ENCODE measurements at regions not wholly inside any gene's neighbourhood (a gene's known extent, or its start where the extent isn't known, plus 50 kb on each side); places are given as distances from the start of the nearest gene placed in this dataset.

GRCh38 chr1:25073640-25074270 is 143.7 kb upstream of the RUNX3 start:
- H3K27ac Mint-ChIP-seq: no peak overlapping the region
- peaks cover 6% of the 10 kb centered on the region for H3K36me3 Mint-ChIP-seq
- H3K4me3 Mint-ChIP-seq: no peak overlapping the region
- ATAC-seq (ENCODE audit: low read depth) (no peak), DNase-seq (ENCODE audit: low spot score in 2 of 2) (no peak)
- H3K4me1 Mint-ChIP-seq: no peaks in the 10 kb centered on the region
- no peaks in the 10 kb centered on the region for H3K27me3 Mint-ChIP-seq
- peaks cover 7% of the 10 kb centered on the region for H3K9me3 Mint-ChIP-seq

GRCh38 chr1:25072461-25072860 is 142.4 kb upstream of the RUNX3 start:
- H3K36me3 Mint-ChIP-seq: peaks cover 6% of the 10 kb centered on the region
- H3K4me3 Mint-ChIP-seq: no peak overlapping the region
- no peak for ATAC-seq (ENCODE audit: low read depth)
- no peaks in the 10 kb centered on the region for H3K27me3 Mint-ChIP-seq
- H3K9me3 Mint-ChIP-seq: peaks cover 7% of the 10 kb centered on the region
- H3K27ac Mint-ChIP-seq: no peak overlapping the region
- DNase-seq (ENCODE audit: low spot score in 2 of 2): no peak
- no peaks in the 10 kb centered on the region for H3K4me1 Mint-ChIP-seq

- H3K27me3 Mint-ChIP-seq: no peaks in the 10 kb centered on the region
- DNase-seq (ENCODE audit: low spot score in 2 of 2) (no peak), ATAC-seq (ENCODE audit: low read depth) (no peak)
- H3K4me1 Mint-ChIP-seq: peaks cover 6% of the 10 kb centered on the region
- H3K4me3 Mint-ChIP-seq: no peak overlapping the region
- H3K36me3 Mint-ChIP-seq: no peaks in the 10 kb centered on the region
- H3K27ac Mint-ChIP-seq: no peak overlapping the region
- no peaks in the 10 kb centered on the region for H3K9me3 Mint-ChIP-seq
Observed at GRCh38 chr1:25068829-25069228, 138.8 kb upstream of the RUNX3 start.

GRCh38 chr1:25068316-25068715 is 138.2 kb upstream of the RUNX3 start:
- no peak for ATAC-seq (ENCODE audit: low read depth)
- no peaks in the 10 kb centered on the region for H3K27me3 Mint-ChIP-seq
- H3K4me1 Mint-ChIP-seq: peaks cover 9% of the 10 kb centered on the region

GRCh38 chr1:25067518-25068251 is 137.6 kb upstream of the RUNX3 start:
- no peak overlapping the region for H3K27ac Mint-ChIP-seq
- H3K4me1 Mint-ChIP-seq: peaks cover 9% of the 10 kb centered on the region
- no peaks in the 10 kb centered on the region for H3K27me3 Mint-ChIP-seq
- no peak for ATAC-seq (ENCODE audit: low read depth)
- H3K4me3 Mint-ChIP-seq: no peak overlapping the region
- no peaks in the 10 kb centered on the region for H3K36me3 Mint-ChIP-seq
- DNase-seq (ENCODE audit: low spot score in 2 of 2): no peak
- H3K9me3 Mint-ChIP-seq: no peaks in the 10 kb centered on the region

More at GRCh38 chr1:25068316-25068715, 138.2 kb upstream of the RUNX3 start:
- H3K4me3 Mint-ChIP-seq: no peak overlapping the region
- no peaks in the 10 kb centered on the region for H3K36me3 Mint-ChIP-seq
- H3K27ac Mint-ChIP-seq: no peak overlapping the region
- no peaks in the 10 kb centered on the region for H3K9me3 Mint-ChIP-seq
- DNase-seq (ENCODE audit: low spot score in 2 of 2): no peak

- Mint-ChIP-seq H3K36me3 (no peaks in the 10 kb centered on the region), H3K9me3 (no peaks in the 10 kb centered on the region), H3K4me1 (peaks cover 9% of the 10 kb centered on the region), H3K27ac (no peak overlapping the region), H3K4me3 (no peak overlapping the region), H3K27me3 (no peaks in the 10 kb centered on the region)
- DNase-seq (ENCODE audit: low spot score in 2 of 2): no peak
- no peak for ATAC-seq (ENCODE audit: low read depth)
Observed at GRCh38 chr1:25066731-25067517, 136.8 kb upstream of the RUNX3 start.

- DNase-seq (ENCODE audit: low spot score in 2 of 2) (no peak), ATAC-seq (ENCODE audit: low read depth) (no peak)
- Mint-ChIP-seq H3K4me1 (peaks cover 9% of the 10 kb centered on the region), H3K9me3 (no peaks in the 10 kb centered on the region), H3K27me3 (no peaks in the 10 kb centered on the region), H3K27ac (no peak overlapping the region), H3K36me3 (no peaks in the 10 kb centered on the region), H3K4me3 (no peak overlapping the region)
Observed at GRCh38 chr1:25066256-25066655, 136.2 kb upstream of the RUNX3 start.

- no peak for ATAC-seq (ENCODE audit: low read depth)
- Mint-ChIP-seq H3K9me3 (no peaks in the 10 kb centered on the region), H3K27ac (no peak overlapping the region), H3K4me3 (no peak overlapping the region), H3K4me1 (peaks cover 9% of the 10 kb centered on the region), H3K36me3 (no peaks in the 10 kb centered on the region), H3K27me3 (no peaks in the 10 kb centered on the region)
- DNase-seq (ENCODE audit: low spot score in 2 of 2): no peak
Observed at GRCh38 chr1:25065795-25066238, 135.7 kb upstream of the RUNX3 start.

- ATAC-seq (ENCODE audit: low read depth): no peak
- Mint-ChIP-seq H3K4me3 (no peak overlapping the region), H3K4me1 (peaks cover 9% of the 10 kb centered on the region)
Observed at GRCh38 chr1:25065321-25065721, 135.2 kb upstream of the RUNX3 start.

GRCh38 chr1:25064465-25065240 is 134.6 kb upstream of the RUNX3 start:
- H3K4me3 Mint-ChIP-seq: no peak overlapping the region
- ATAC-seq (ENCODE audit: low read depth): no peak
- no peak for DNase-seq (ENCODE audit: low spot score in 2 of 2)
- H3K27ac Mint-ChIP-seq: no peak overlapping the region
- H3K9me3 Mint-ChIP-seq: no peaks in the 10 kb centered on the region
- H3K4me1 Mint-ChIP-seq: peaks cover 9% of the 10 kb centered on the region
- no peaks in the 10 kb centered on the region for H3K36me3 Mint-ChIP-seq
- H3K27me3 Mint-ChIP-seq: no peaks in the 10 kb centered on the region

More at GRCh38 chr1:25065321-25065721, 135.2 kb upstream of the RUNX3 start:
- H3K27me3 Mint-ChIP-seq: no peaks in the 10 kb centered on the region
- no peaks in the 10 kb centered on the region for H3K36me3 Mint-ChIP-seq
- H3K27ac Mint-ChIP-seq: no peak overlapping the region
- no peak for DNase-seq (ENCODE audit: low spot score in 2 of 2)
- no peaks in the 10 kb centered on the region for H3K9me3 Mint-ChIP-seq

GRCh38 chr1:25063591-25064416 is 133.7 kb upstream of the RUNX3 start:
- DNase-seq (ENCODE audit: low spot score in 2 of 2): no peak
- Mint-ChIP-seq H3K27me3 (no peaks in the 10 kb centered on the region), H3K4me1 (peaks cover 9% of the 10 kb centered on the region), H3K27ac (no peak overlapping the region), H3K36me3 (no peaks in the 10 kb centered on the region), H3K4me3 (no peak overlapping the region), H3K9me3 (no peaks in the 10 kb centered on the region)
- no peak for ATAC-seq (ENCODE audit: low read depth)

- Mint-ChIP-seq H3K4me1 (peaks cover 9% of the 10 kb centered on the region), H3K9me3 (no peaks in the 10 kb centered on the region), H3K27ac (no peak overlapping the region), H3K27me3 (no peaks in the 10 kb centered on the region), H3K36me3 (no peaks in the 10 kb centered on the region), H3K4me3 (no peak overlapping the region)
- ATAC-seq (ENCODE audit: low read depth) (no peak), DNase-seq (ENCODE audit: low spot score in 2 of 2) (no peak)
Observed at GRCh38 chr1:25062621-25063255, 132.7 kb upstream of the RUNX3 start.

Data from memory B cell (primary cell).